Endothelial cell (in vitro differentiated cells): ENCODE measurements at regions not wholly inside any gene's neighbourhood (a gene's known extent, or its start where the extent isn't known, plus 50 kb on each side); places are given as distances from the start of the nearest gene placed in this dataset.

Source experiments
- DNase-seq: peaks from one replicate; pipeline ENCODE4 v3.0.0; 2021; ENCODE audit warnings: low spot score
- H3K27ac Mint-ChIP-seq: one replicate; pipeline ENCODE4 v1.8.0; 2021; ENCODE audit warnings: mixed read lengths, inconsistent platforms; ENCODE audit not compliant: unreplicated experiment
- H3K27me3 Mint-ChIP-seq: one replicate; pipeline ENCODE4 v1.8.0; 2021; ENCODE audit warnings: mild to moderate bottlenecking, moderate library complexity, mixed read lengths, inconsistent platforms; ENCODE audit not compliant: unreplicated experiment
- H3K36me3 Mint-ChIP-seq: one replicate; pipeline ENCODE4 v1.8.0; 2021; ENCODE audit warnings: mild to moderate bottlenecking, low read depth, mixed read lengths, inconsistent platforms; ENCODE audit not compliant: unreplicated experiment
- H3K4me1 Mint-ChIP-seq: one replicate; pipeline ENCODE4 v1.8.0; 2021; ENCODE audit warnings: mild to moderate bottlenecking, mixed read lengths, inconsistent platforms; ENCODE audit not compliant: unreplicated experiment
- H3K4me3 Mint-ChIP-seq: one replicate; pipeline ENCODE4 v1.8.0; 2021; ENCODE audit warnings: mild to moderate bottlenecking, mixed read lengths, inconsistent platforms; ENCODE audit not compliant: unreplicated experiment
- H3K9me3 Mint-ChIP-seq: one replicate; pipeline ENCODE4 v1.8.0; 2021; ENCODE audit warnings: mixed read lengths, inconsistent platforms; ENCODE audit not compliant: unreplicated experiment
- TF ChIP-seq, protein P1 (sequence below): fragments of 200-600 bp; sonication (generic); IDR thresholded peaks from one replicate; pipeline ENCODE4 v1.5.0; 2021; ENCODE audit warnings: antibody characterized with exemption; ENCODE audit not compliant: unreplicated experiment

DNA sequence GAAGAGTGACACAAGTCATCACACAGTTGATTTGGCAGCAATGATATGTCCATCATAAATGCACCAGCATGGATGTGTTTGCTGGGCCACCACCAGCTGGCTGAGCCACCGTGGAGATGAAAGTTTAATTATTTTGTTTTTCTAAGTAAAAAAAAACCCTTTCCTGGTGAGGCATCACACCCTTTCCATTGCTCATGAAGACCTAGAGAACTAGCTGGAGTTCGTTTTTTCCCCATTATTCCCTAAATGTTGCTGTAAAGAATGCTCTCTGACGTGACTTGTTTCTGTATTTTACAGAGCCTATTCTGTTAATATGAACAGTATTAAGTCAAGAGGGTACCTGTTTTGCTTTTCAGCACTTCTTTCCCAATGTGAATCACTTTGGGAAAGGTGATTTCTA lies 257.9 kb downstream of the MSRB3 start:
- peaks cover 6% of the 10 kb centered on the region for H3K36me3 Mint-ChIP-seq

DNA sequence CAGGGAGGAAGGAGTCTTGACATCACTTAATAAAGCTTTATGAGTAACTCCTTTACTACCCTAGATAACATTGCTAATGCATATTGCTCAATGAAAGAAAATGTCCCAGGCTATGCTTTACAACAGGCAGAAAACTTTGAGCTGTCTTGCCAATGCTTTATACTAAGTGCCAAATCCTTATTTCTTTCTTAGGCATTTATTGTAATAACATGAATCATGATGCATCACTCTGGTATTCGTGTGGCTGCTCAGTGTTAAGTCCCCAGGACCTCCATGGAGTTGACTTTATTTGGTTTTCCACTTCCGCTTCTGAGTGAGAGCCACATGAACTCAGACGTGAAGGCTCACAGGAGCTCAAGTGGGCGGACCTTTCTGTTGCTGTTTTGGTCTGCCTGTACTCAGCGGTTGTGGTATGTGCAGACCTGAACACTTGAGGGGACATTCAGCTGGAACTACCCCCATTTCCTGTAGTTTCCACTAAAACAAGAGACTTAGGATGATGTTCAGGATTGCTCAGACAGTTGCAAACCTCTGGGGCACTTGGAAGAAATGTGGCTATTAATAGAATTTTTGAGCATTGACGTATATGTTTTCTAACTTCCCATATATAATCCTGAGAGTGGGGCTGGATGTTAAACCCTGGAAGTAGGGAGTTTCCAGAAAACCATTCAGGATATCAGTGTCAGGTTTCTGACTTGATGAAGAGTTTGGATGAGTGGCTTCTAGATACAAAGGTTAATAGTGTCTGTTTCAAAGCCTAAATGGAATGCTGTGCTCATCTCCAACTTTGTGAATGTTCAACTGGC lies 258.6 kb downstream of the MSRB3 start:
- H3K9me3 Mint-ChIP-seq = no peaks in the 10 kb centered on the region
- no peak overlapping the region for H3K27ac Mint-ChIP-seq
- TF ChIP-seq, protein P1, sequence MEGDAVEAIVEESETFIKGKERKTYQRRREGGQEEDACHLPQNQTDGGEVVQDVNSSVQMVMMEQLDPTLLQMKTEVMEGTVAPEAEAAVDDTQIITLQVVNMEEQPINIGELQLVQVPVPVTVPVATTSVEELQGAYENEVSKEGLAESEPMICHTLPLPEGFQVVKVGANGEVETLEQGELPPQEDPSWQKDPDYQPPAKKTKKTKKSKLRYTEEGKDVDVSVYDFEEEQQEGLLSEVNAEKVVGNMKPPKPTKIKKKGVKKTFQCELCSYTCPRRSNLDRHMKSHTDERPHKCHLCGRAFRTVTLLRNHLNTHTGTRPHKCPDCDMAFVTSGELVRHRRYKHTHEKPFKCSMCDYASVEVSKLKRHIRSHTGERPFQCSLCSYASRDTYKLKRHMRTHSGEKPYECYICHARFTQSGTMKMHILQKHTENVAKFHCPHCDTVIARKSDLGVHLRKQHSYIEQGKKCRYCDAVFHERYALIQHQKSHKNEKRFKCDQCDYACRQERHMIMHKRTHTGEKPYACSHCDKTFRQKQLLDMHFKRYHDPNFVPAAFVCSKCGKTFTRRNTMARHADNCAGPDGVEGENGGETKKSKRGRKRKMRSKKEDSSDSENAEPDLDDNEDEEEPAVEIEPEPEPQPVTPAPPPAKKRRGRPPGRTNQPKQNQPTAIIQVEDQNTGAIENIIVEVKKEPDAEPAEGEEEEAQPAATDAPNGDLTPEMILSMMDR = no peak
- peaks cover 6% of the 10 kb centered on the region for H3K36me3 Mint-ChIP-seq
- no peak overlapping the region for H3K4me3 Mint-ChIP-seq
- peaks cover 25% of the 10 kb centered on the region for H3K4me1 Mint-ChIP-seq
- no peak for DNase-seq
- peaks cover 2% of the 10 kb centered on the region for H3K27me3 Mint-ChIP-seq

More for the DNA sequence above, 257.9 kb downstream of the MSRB3 start:
- TF ChIP-seq, protein P1 = no peak
- Mint-ChIP-seq H3K4me1 (peaks cover 25% of the 10 kb centered on the region), H3K27ac (no peak overlapping the region), H3K9me3 (no peaks in the 10 kb centered on the region), H3K4me3 (no peak overlapping the region), H3K27me3 (peaks cover 2% of the 10 kb centered on the region)
- no peak for DNase-seq

DNA sequence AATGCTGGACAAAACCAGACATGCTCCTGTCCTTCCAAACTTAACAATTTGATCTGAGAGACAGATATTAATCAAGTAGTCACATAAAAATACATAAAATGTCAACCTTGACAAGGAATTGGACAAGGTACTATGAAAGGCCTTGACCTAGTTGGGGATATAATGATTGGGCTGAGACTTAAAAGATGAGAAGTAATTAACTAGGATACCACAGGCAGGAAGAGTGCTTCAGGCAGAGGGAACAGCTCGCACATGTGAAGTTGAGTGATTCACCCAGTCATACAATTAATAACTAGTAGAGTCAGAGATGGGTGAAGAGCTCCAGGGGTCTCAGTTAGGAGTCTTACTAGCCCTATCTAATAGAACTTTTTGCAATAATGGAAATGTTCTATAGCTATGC lies 259.5 kb downstream of the MSRB3 start:
- DNase-seq = no peak
- Mint-ChIP-seq H3K27me3 (peaks cover 2% of the 10 kb centered on the region), H3K9me3 (no peaks in the 10 kb centered on the region), H3K4me1 (peaks cover 20% of the 10 kb centered on the region), H3K4me3 (no peak overlapping the region), H3K36me3 (peaks cover 6% of the 10 kb centered on the region), H3K27ac (no peak overlapping the region)
- TF ChIP-seq, protein P1 = no peak

DNA sequence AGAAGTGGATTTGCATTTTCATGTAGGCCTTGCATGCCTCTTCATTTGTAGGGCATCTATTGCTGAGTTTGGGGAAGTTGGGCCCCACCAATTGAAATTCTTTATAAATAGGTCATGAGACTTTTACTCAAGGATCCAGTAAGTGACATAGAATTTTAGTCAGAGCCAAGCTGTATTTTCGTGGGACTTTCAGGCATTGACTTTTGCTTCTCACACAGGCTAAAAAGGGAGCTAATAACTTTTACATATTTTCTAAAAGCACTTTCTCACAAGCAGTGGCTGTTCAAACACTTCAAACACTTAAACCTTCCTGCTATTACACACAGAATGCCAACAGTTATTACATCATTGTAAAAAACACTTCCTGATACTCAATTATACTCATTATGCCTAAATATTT lies 260.5 kb downstream of the MSRB3 start:
- Mint-ChIP-seq H3K4me1 (peaks cover 10% of the 10 kb centered on the region), H3K27ac (no peak overlapping the region), H3K36me3 (peaks cover 6% of the 10 kb centered on the region), H3K27me3 (peaks cover 2% of the 10 kb centered on the region), H3K4me3 (no peak overlapping the region), H3K9me3 (no peaks in the 10 kb centered on the region)
- no peak for DNase-seq
- TF ChIP-seq, protein P1 = no peak

DNA sequence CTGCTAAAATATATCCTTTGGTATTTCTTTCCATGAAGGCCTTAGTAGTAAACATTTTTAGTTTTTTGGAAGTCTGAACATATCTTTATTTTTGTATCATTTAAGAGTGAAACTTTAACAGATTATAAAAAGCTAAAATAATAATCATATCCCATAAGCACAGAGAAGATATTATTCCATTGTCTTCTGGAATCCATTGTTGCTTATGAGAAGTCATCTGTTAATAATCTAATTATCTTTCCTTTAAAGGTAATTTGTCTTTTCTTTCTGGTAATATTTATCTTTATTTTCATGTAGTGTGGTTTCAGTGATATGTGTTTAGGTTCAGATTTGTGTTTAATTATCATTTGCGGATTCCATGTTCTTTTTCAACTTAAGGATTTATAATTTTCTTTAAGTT lies 261.7 kb downstream of the MSRB3 start:
- H3K27me3 Mint-ChIP-seq = peaks cover 2% of the 10 kb centered on the region
- TF ChIP-seq, protein P1 = no peak

More for the DNA sequence above, 261.7 kb downstream of the MSRB3 start:
- no peak overlapping the region for H3K4me3 Mint-ChIP-seq
- no peaks in the 10 kb centered on the region for H3K4me1 Mint-ChIP-seq
- DNase-seq = no peak
- H3K36me3 Mint-ChIP-seq = peaks cover 3% of the 10 kb centered on the region
- no peaks in the 10 kb centered on the region for H3K9me3 Mint-ChIP-seq
- H3K27ac Mint-ChIP-seq = no peak overlapping the region
